Mesothelial cell of epicardium (in vitro differentiated cells): ENCODE measurements at regions not wholly inside any gene's neighbourhood (a gene's known extent, or its start where the extent isn't known, plus 50 kb on each side); places are given as distances from the start of the nearest gene placed in this dataset.
"Not testable (repeated sequence)": the region's sequence is repeated elsewhere in the genome, so short reads cannot be mapped to it uniquely, and the experiment has no call there.

Source experiments
- DNase-seq, 2 experiments: peaks; one replicate each; pipeline ENCODE4 v3.0.0; 2021; ENCODE audit warnings: low spot score in 2 of 2; ENCODE audit not compliant: unreplicated experiment in 2 of 2
- H3K27ac Mint-ChIP-seq: 2 replicates; pipeline ENCODE4 v1.8.0; 2021; ENCODE audit warnings: mixed read lengths
- H3K27me3 Mint-ChIP-seq: 2 replicates; pipeline ENCODE4 v1.8.0; 2021; ENCODE audit warnings: low read depth, mixed read lengths
- H3K36me3 Mint-ChIP-seq: 2 replicates; pipeline ENCODE4 v1.8.0; 2021; ENCODE audit warnings: mixed read lengths
- H3K4me1 Mint-ChIP-seq: 2 replicates; pipeline ENCODE4 v1.8.0; 2021; ENCODE audit warnings: mixed read lengths
- H3K4me3 Mint-ChIP-seq: 2 replicates; pipeline ENCODE4 v1.8.0; 2021; ENCODE audit warnings: mild to moderate bottlenecking, moderate library complexity, mixed read lengths
- H3K9me3 Mint-ChIP-seq: 2 replicates; pipeline ENCODE4 v1.8.0; 2021; ENCODE audit warnings: mixed read lengths
- TF ChIP-seq, protein P1 (sequence below): fragments of 200-600 bp; sonication (generic); IDR thresholded peaks from one replicate; pipeline ENCODE4 v1.5.0; 2021; ENCODE audit warnings: antibody characterized with exemption; ENCODE audit not compliant: unreplicated experiment

DNA sequence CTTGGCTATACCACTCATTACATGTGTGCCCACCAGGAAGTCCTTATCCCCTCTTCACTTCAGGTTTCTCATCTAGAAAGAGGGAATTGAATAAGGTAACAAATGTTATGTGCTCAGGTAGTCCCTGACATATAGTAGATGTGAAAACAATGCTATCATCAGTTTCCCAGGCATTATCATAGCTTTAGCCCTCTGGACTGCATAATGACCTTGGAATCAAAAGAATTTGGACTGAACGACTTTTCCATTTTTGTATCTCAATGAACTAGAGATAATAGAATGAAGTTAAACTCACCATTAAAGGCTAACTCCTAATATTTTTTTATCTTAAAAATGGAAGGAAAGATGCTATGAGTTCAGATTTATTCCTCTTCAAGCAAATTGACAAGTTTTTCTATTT is 304.1 kb upstream of the USP24 start:
- H3K27me3 Mint-ChIP-seq = no peaks in the 10 kb centered on the region
- H3K4me1 Mint-ChIP-seq = peaks cover 10% of the 10 kb centered on the region
- H3K27ac Mint-ChIP-seq = no peak overlapping the region
- H3K36me3 Mint-ChIP-seq = no peaks in the 10 kb centered on the region
- H3K9me3 Mint-ChIP-seq = no peaks in the 10 kb centered on the region
- TF ChIP-seq, protein P1, sequence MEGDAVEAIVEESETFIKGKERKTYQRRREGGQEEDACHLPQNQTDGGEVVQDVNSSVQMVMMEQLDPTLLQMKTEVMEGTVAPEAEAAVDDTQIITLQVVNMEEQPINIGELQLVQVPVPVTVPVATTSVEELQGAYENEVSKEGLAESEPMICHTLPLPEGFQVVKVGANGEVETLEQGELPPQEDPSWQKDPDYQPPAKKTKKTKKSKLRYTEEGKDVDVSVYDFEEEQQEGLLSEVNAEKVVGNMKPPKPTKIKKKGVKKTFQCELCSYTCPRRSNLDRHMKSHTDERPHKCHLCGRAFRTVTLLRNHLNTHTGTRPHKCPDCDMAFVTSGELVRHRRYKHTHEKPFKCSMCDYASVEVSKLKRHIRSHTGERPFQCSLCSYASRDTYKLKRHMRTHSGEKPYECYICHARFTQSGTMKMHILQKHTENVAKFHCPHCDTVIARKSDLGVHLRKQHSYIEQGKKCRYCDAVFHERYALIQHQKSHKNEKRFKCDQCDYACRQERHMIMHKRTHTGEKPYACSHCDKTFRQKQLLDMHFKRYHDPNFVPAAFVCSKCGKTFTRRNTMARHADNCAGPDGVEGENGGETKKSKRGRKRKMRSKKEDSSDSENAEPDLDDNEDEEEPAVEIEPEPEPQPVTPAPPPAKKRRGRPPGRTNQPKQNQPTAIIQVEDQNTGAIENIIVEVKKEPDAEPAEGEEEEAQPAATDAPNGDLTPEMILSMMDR = no peak
- no peak overlapping the region for H3K4me3 Mint-ChIP-seq
- no peak for DNase-seq

DNA sequence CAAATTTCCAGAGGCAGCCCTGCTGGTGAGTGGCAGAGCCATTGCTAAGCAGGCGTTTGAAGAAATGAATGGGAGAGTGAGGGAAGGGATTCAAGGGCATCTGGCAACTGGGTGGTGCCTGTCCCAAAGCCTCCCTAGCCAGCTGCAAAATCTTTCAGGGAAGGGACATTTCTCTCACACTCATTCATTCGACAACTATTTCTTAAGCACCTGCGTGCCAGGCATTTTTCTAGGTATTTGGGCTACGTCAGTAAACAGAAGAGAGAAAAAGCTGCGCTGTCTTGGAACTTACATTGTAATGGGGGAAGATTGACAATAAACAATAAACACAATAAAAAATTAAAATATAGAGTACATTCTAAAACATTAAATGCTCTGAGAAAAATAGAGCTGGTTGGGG is 301.9 kb upstream of the USP24 start:
- Mint-ChIP-seq H3K4me1 (peaks cover 10% of the 10 kb centered on the region), H3K4me3 (no peak overlapping the region), H3K27ac (no peak overlapping the region), H3K9me3 (no peaks in the 10 kb centered on the region), H3K27me3 (no peaks in the 10 kb centered on the region), H3K36me3 (no peaks in the 10 kb centered on the region)
- TF ChIP-seq, protein P1 = no peak
- DNase-seq = no peak

DNA sequence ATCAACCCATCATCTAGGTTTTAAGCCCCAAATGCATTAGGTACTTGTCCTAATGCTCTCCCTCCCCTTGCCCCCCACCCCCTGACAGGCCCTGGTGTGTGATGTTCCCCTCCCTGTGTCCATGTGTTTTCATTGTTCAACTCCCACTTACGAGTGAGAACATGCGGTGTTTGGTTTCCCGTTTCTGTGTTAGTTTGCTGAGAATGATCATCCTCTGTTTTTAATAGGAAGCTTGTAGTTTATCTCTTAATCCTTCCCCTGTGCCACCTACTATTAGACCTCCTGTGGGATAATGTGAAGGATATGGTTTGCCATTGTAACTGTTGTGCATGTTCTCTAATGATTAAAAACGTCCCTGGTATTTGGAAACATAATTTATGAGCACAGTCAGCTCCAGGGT is 299.4 kb upstream of the USP24 start:
- H3K4me3 Mint-ChIP-seq, H3K9me3 Mint-ChIP-seq, DNase-seq, H3K4me1 Mint-ChIP-seq, H3K27me3 Mint-ChIP-seq, H3K36me3 Mint-ChIP-seq, H3K27ac Mint-ChIP-seq: not testable (repeated sequence)

DNA sequence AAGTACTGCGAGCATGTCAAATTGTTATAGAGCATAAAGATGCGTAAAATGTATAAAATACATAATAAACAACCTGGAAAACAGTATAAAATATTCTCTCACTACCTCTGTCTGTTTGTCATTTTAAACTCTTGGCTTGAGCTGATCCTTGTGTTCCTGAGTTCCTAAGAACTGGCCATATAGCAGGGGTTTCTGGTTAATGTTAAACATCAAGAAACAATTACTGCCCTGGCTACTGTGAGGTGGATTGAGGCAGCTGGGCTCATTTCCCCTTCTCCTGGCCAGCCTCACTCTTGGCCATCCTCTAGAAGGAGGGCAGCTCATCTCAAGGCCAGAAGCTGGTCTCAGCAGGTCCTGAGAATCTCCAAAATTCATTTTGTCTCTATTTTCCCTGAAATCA is 297.3 kb upstream of the USP24 start:
- DNase-seq = no peak
- Mint-ChIP-seq H3K27me3 (no peaks in the 10 kb centered on the region), H3K4me1 (peaks cover 14% of the 10 kb centered on the region), H3K9me3 (no peaks in the 10 kb centered on the region), H3K27ac (no peak overlapping the region), H3K4me3 (no peak overlapping the region), H3K36me3 (no peaks in the 10 kb centered on the region)
- TF ChIP-seq, protein P1 = no peak

DNA sequence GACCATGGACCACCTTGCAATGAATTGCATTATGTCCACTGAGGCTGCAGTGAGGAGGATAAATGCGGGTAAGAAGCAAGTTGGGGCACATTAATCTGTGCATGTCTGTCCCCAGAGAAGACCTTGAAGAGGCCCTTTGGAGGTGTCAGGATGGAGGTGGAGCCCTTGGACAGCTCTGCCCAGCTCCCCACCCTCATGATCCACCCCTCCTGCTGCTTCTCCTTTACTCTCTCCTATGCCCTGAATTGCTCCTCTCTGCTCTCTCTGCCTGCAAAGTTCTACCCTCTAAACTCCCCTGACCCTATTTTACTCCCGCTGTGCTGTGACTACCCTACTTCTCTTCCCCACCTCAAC is 292.4 kb upstream of the USP24 start:
- Mint-ChIP-seq H3K4me1 (peaks cover 13% of the 10 kb centered on the region), H3K9me3 (no peaks in the 10 kb centered on the region), H3K4me3 (no peak overlapping the region), H3K27ac (no peak overlapping the region), H3K36me3 (no peaks in the 10 kb centered on the region), H3K27me3 (peaks cover 2% of the 10 kb centered on the region)
- DNase-seq = no peak
- TF ChIP-seq, protein P1 = no peak

DNA sequence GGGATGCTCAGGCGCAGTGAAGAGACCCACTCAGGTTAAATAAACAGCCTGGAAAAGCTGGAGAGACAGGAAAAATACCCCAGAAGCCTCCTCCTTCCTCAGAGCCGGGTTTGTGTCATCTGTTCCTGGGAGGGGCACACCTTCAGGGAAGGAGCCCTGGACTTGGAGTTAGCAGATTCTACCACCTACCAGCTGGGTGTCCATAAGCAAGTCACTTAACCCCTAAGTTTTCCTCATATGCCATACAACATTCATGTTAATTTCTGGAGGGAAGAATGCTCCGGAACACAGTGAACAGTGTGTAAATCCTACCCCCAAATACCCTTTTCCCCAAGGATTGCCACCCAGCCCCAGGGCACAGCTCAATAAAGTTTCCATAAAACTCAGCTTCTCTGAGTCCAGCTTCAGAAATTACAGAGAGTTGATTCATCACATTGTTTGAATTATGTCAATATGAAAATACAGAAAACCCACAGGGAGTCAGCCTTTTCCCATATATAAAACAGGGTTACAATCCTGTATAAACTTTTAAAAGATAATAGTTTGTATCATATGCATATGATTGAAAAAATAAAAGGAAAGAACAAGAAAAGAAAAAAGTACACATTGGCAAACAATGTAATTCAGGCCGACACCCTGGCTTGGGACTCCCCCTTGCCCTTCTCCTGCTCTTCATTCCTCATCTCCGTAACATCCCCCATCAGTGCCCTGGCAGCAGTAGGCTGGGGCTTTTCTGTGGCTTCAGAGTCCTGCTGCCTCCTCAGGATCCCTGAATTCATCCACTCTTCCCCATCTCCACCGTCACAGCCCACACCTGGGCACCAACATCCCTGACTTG is 291.8 kb upstream of the USP24 start:
- Mint-ChIP-seq H3K9me3 (no peaks in the 10 kb centered on the region), H3K4me3 (no peak overlapping the region), H3K27me3 (peaks cover 2% of the 10 kb centered on the region), H3K27ac (no peak overlapping the region), H3K36me3 (no peaks in the 10 kb centered on the region), H3K4me1 (peaks cover 13% of the 10 kb centered on the region)
- TF ChIP-seq, protein P1 = no peak
- DNase-seq = no peak
